ENCODE measurements at regions not wholly inside any gene's neighbourhood (a gene's known extent, or its start where the extent isn't known, plus 50 kb on each side); places are given as distances from the start of the nearest gene placed in this dataset.

DNA sequence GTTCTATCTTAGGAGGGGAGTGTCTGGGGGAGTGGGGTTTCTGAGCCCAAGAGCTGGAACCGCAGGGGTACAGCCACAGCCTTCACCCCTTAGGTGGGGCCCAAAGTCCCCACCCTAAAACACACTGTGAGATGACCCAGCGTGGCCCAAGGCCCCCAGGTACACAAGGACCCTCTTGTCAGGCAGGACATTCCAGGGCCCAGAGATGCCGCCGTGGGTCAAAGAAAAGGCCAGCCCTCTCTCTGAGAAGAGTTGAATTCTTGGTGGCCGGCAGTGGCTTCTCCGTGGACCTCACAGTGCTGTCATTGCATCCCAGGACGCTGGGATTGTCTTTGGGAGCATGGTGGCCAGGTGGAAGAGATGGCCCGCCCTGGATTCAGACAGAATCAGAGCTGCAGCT, 176.3 kb upstream of the C1orf174 start:
- TF ChIP-seq, protein P1, sequence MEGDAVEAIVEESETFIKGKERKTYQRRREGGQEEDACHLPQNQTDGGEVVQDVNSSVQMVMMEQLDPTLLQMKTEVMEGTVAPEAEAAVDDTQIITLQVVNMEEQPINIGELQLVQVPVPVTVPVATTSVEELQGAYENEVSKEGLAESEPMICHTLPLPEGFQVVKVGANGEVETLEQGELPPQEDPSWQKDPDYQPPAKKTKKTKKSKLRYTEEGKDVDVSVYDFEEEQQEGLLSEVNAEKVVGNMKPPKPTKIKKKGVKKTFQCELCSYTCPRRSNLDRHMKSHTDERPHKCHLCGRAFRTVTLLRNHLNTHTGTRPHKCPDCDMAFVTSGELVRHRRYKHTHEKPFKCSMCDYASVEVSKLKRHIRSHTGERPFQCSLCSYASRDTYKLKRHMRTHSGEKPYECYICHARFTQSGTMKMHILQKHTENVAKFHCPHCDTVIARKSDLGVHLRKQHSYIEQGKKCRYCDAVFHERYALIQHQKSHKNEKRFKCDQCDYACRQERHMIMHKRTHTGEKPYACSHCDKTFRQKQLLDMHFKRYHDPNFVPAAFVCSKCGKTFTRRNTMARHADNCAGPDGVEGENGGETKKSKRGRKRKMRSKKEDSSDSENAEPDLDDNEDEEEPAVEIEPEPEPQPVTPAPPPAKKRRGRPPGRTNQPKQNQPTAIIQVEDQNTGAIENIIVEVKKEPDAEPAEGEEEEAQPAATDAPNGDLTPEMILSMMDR (IDR thresholded peaks at IDR 0.05; ENCODE audit: low read depth, low read length): no peak
- no peak for TF ChIP-seq EZH2phosphoT487 (IDR thresholded peaks at IDR 0.05; ENCODE audit: low read depth)
